K562 (cell line): ENCODE measurements at regions not wholly inside any gene's neighbourhood (a gene's known extent, or its start where the extent isn't known, plus 50 kb on each side); places are given as distances from the start of the nearest gene placed in this dataset.

Experiments used
- FIP1L1 ChIP-seq: fragments of 200-400 bp; formaldehyde crosslinking; IDR thresholded peaks from 2 replicates; pipeline ENCODE4 v1.6.1; 2018; ENCODE audit warnings: mild to moderate bottlenecking, low read depth, low read length; ENCODE audit not compliant: poor library complexity, severe bottlenecking
- GABPA ChIP-seq: fragments of 200-800 bp; sonication (Bioruptor generic); conservative IDR thresholded peaks from 2 replicates; pipeline ENCODE4 v1.6.1; 2016; ENCODE audit warnings: low read depth, missing genetic modification characterization, missing compliant biosample characterization
- YBX1 ChIP-seq: fragments of 450-650 bp; IDR thresholded peaks from 2 replicates; pipeline ENCODE4 v1.7.1; 2016; ENCODE audit warnings: mild to moderate bottlenecking
- ZC3H8 ChIP-seq: fragments of 450-650 bp; IDR thresholded peaks from 2 replicates; pipeline ENCODE4 v1.6.1; 2017
- TF ChIP-seq, protein P1 (sequence below): fragments of 250-450 bp; sonication (Bioruptor Pico); IDR thresholded peaks from 2 replicates; pipeline ENCODE4 v1.5.0; 2020; ENCODE audit warnings: mild to moderate bottlenecking
- TF ChIP-seq, protein P2 (sequence below), 3 experiments: IDR thresholded peaks in 2 of 3; conservative IDR thresholded peaks in 1 of 3; 2 replicates each; pipeline ENCODE4 v1.5.1; 2011 to 2012; ENCODE audit warnings: low read length in 3 of 3, mild to moderate bottlenecking in 3 of 3, control low read depth in 2 of 3, improper control_type of control experiment in 1 of 3, inconsistent platforms in 1 of 3, low read depth in 1 of 3, mixed read lengths in 1 of 3, moderate library complexity in 1 of 3; ENCODE audit not compliant: insufficient read depth in 2 of 3

DNA sequence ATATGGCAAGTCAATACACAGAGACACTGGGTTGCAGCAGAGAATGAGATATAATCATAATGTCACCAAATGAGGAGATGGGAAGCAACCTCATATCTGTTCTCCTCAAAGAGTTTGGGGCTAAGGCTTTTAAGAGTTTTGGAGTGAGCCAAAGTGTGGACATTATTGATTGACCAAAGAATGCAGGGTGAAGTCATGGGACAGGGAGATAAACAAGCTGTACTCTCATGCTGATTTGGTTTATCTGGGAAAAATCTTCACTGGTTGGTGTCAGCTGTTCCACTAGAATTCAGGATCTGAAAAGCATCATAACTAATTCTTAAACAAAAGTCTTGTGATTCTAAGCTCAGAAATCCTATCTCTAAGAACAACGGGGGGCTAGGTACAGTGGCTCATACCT lies 585.9 kb upstream of the NRP1 start:
- no peak for TF ChIP-seq FIP1L1
- TF ChIP-seq ZC3H8, result no peak
- TF ChIP-seq GABPA (tag), result no peak
- TF ChIP-seq YBX1, result no peak
- TF ChIP-seq, protein P1, sequence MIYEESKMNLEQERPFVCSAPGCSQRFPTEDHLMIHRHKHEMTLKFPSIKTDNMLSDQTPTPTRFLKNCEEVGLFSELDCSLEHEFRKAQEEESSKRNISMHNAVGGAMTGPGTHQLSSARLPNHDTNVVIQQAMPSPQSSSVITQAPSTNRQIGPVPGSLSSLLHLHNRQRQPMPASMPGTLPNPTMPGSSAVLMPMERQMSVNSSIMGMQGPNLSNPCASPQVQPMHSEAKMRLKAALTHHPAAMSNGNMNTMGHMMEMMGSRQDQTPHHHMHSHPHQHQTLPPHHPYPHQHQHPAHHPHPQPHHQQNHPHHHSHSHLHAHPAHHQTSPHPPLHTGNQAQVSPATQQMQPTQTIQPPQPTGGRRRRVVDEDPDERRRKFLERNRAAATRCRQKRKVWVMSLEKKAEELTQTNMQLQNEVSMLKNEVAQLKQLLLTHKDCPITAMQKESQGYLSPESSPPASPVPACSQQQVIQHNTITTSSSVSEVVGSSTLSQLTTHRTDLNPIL (CRISPR knock-in tag), result no peak
- TF ChIP-seq, protein P2, sequence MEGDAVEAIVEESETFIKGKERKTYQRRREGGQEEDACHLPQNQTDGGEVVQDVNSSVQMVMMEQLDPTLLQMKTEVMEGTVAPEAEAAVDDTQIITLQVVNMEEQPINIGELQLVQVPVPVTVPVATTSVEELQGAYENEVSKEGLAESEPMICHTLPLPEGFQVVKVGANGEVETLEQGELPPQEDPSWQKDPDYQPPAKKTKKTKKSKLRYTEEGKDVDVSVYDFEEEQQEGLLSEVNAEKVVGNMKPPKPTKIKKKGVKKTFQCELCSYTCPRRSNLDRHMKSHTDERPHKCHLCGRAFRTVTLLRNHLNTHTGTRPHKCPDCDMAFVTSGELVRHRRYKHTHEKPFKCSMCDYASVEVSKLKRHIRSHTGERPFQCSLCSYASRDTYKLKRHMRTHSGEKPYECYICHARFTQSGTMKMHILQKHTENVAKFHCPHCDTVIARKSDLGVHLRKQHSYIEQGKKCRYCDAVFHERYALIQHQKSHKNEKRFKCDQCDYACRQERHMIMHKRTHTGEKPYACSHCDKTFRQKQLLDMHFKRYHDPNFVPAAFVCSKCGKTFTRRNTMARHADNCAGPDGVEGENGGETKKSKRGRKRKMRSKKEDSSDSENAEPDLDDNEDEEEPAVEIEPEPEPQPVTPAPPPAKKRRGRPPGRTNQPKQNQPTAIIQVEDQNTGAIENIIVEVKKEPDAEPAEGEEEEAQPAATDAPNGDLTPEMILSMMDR (IDR thresholded peaks at IDR 0.05 in 2 of 3, conservative IDR thresholded peaks at IDR 0.05 in 1 of 3; ENCODE audit: insufficient read depth in 2 of 3, low read depth in 1 of 3, low read length in 3 of 3), result no peak
